ENCODE measurements at regions not wholly inside any gene's neighbourhood (a gene's known extent, or its start where the extent isn't known, plus 50 kb on each side); places are given as distances from the start of the nearest gene placed in this dataset.

GRCh38 chr12:94049718-94050117 is 98.7 kb upstream of the PLXNC1 start:
- TF ChIP-seq CTCF (IDR thresholded peaks at IDR 0.05) (no peak), POLR2A (IDR thresholded peaks at IDR 0.05) (no peak), POLR2AphosphoS5 (IDR thresholded peaks at IDR 0.05; ENCODE audit: insufficient read depth in 1 of 2, low read depth in 1 of 2) (no peak)
